ENCODE measurements at regions not wholly inside any gene's neighbourhood (a gene's known extent, or its start where the extent isn't known, plus 50 kb on each side); places are given as distances from the start of the nearest gene placed in this dataset.

DNA sequence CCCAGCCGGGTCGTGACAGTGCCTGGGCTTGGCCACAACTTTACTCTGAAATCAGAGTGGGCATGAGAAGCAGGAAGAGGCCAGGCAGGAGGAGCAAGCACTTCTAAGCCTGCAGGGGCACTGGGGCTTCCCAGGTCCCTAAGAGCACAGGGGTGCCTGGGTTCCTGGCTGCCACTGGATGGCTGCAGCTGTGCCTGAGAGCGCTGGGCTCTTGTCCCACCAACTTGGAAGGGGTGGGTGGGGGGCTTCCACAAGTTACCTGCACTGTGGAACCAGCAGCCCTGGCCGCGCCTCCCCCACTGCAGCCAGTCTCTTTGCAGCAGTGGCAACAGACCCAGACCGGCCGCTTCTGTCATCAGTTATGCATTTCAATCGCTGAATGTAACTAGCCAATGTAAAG lies 434.7 kb upstream of the GRM3 start:
- H3K27me3 ChIP-seq (ENCODE audit: low read length) = no peaks in the 10 kb centered on the region
- no peak overlapping the region for H3K27ac ChIP-seq (ENCODE audit: low read depth, low read length)
- H3K9me2 ChIP-seq (replicated peaks; ENCODE audit: insufficient read depth, low read length) = no peaks in the 10 kb centered on the region
- H3K4me3 ChIP-seq (ENCODE audit: insufficient read depth, low read length, poor library complexity, severe bottlenecking) = no peak overlapping the region
- H4K20me1 ChIP-seq (ENCODE audit: low read depth, low read length) = no peaks in the 10 kb centered on the region
- no peaks in the 10 kb centered on the region for H3K9me3 ChIP-seq (ENCODE audit: insufficient read depth, low read length)
- H3K36me3 ChIP-seq (ENCODE audit: low read length) = no peaks in the 10 kb centered on the region; the same call in 1 of the 2 replicates
- TF ChIP-seq EZH2phosphoT487 (conservative IDR thresholded peaks at IDR 0.05; ENCODE audit: low read length) = no peak
- TF ChIP-seq, protein P1, sequence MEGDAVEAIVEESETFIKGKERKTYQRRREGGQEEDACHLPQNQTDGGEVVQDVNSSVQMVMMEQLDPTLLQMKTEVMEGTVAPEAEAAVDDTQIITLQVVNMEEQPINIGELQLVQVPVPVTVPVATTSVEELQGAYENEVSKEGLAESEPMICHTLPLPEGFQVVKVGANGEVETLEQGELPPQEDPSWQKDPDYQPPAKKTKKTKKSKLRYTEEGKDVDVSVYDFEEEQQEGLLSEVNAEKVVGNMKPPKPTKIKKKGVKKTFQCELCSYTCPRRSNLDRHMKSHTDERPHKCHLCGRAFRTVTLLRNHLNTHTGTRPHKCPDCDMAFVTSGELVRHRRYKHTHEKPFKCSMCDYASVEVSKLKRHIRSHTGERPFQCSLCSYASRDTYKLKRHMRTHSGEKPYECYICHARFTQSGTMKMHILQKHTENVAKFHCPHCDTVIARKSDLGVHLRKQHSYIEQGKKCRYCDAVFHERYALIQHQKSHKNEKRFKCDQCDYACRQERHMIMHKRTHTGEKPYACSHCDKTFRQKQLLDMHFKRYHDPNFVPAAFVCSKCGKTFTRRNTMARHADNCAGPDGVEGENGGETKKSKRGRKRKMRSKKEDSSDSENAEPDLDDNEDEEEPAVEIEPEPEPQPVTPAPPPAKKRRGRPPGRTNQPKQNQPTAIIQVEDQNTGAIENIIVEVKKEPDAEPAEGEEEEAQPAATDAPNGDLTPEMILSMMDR (IDR thresholded peaks at IDR 0.05; ENCODE audit: insufficient read depth, low read length, poor library complexity, severe bottlenecking) = no peak
- no peak overlapping the region for H3K4me2 ChIP-seq (ENCODE audit: low read depth, low read length, poor library complexity, severe bottlenecking)
- no peak overlapping the region for H3K9ac ChIP-seq (ENCODE audit: low read length)
- H3K79me2 ChIP-seq (ENCODE audit: insufficient read depth, low read length) = no peaks in the 10 kb centered on the region
- no peaks in the 10 kb centered on the region for H3F3A ChIP-seq (ENCODE audit: insufficient read depth)
- H2AFZ ChIP-seq (ENCODE audit: low read depth, low read length, severe bottlenecking) = no peak overlapping the region

DNA sequence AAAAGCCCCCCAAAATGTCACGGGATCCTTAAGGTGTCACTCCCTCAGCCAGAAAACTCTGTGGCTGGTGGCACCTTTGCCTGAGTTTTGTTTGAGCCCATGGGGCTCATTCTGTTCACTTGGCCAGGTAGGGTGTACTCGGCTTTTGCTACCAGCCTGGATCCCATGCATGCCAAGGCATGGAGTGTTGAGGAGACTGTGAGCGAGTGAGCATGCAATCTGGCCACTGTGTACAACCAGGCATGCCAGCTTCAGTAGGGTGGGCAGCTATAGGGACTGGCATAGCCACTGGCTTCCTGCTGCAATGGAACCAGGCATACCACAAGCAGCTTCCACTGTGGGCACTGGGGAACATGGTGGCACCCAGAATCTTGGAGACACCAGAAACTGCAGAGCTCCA lies 436.0 kb upstream of the GRM3 start:
- TF ChIP-seq, protein P1 (IDR thresholded peaks at IDR 0.05; ENCODE audit: insufficient read depth, low read length, poor library complexity, severe bottlenecking) = no peak
- TF ChIP-seq EZH2phosphoT487 (conservative IDR thresholded peaks at IDR 0.05; ENCODE audit: low read length) = no peak
- Histone ChIP-seq H3K9ac (ENCODE audit: low read length) (no peak overlapping the region), H3K9me3 (ENCODE audit: insufficient read depth, low read length) (peaks cover 6% of the 10 kb centered on the region; the same call in 1 of the 2 replicates), H4K20me1 (ENCODE audit: low read depth, low read length) (no peaks in the 10 kb centered on the region), H2AFZ (ENCODE audit: low read depth, low read length, severe bottlenecking) (no peak overlapping the region), H3K9me2 (replicated peaks; ENCODE audit: insufficient read depth, low read length) (no peaks in the 10 kb centered on the region), H3K79me2 (ENCODE audit: insufficient read depth, low read length) (no peaks in the 10 kb centered on the region), H3K4me3 (ENCODE audit: insufficient read depth, low read length, poor library complexity, severe bottlenecking) (no peak overlapping the region), H3K4me2 (ENCODE audit: low read depth, low read length, poor library complexity, severe bottlenecking) (no peak overlapping the region), H3K36me3 (ENCODE audit: low read length) (no peaks in the 10 kb centered on the region), H3K27me3 (ENCODE audit: low read length) (no peaks in the 10 kb centered on the region), H3F3A (ENCODE audit: insufficient read depth) (no peaks in the 10 kb centered on the region), H3K27ac (ENCODE audit: low read depth, low read length) (no peak overlapping the region)

DNA sequence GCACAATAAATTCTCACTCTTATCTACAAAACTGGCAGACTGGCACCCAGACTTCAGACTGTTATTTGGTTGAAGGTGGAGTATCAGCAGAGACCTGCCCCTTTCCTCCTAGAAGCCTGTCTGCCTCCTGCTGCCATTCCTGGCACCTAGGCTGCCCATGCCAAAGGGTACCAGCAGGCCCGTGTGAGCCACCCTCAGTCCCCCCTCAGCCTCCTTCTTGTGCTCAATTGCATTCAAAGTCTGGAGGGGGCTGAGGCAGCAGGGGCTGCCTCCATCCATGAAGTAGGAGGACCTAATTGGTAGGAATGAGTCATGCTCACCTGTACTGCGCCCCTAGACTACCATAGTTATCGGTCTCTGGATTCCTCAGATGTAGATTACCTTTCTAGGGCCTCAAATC lies 440.9 kb upstream of the GRM3 start:
- Histone ChIP-seq H3K27me3 (ENCODE audit: low read length) (no peaks in the 10 kb centered on the region), H3K36me3 (ENCODE audit: low read length) (no peaks in the 10 kb centered on the region)

More for the DNA sequence above, 440.9 kb upstream of the GRM3 start:
- Histone ChIP-seq H2AFZ (ENCODE audit: low read depth, low read length, severe bottlenecking) (no peak overlapping the region), H3K9me2 (replicated peaks; ENCODE audit: insufficient read depth, low read length) (no peaks in the 10 kb centered on the region), H3F3A (ENCODE audit: insufficient read depth) (no peaks in the 10 kb centered on the region), H3K9me3 (ENCODE audit: insufficient read depth, low read length) (peaks cover 21% of the 10 kb centered on the region; the same call in 1 of the 2 replicates), H3K27ac (ENCODE audit: low read depth, low read length) (no peak overlapping the region), H3K79me2 (ENCODE audit: insufficient read depth, low read length) (no peaks in the 10 kb centered on the region), H3K4me2 (ENCODE audit: low read depth, low read length, poor library complexity, severe bottlenecking) (no peak overlapping the region), H3K4me3 (ENCODE audit: insufficient read depth, low read length, poor library complexity, severe bottlenecking) (no peak overlapping the region), H3K9ac (ENCODE audit: low read length) (no peak overlapping the region), H4K20me1 (ENCODE audit: low read depth, low read length) (no peaks in the 10 kb centered on the region)
- no peak for TF ChIP-seq EZH2phosphoT487 (conservative IDR thresholded peaks at IDR 0.05; ENCODE audit: low read length)
- TF ChIP-seq, protein P1 (IDR thresholded peaks at IDR 0.05; ENCODE audit: insufficient read depth, low read length, poor library complexity, severe bottlenecking) = no peak

Data from SU-DHL-6 (cell line).